ENCODE measurements at regions not wholly inside any gene's neighbourhood (a gene's known extent, or its start where the extent isn't known, plus 50 kb on each side); places are given as distances from the start of the nearest gene placed in this dataset.

DNA sequence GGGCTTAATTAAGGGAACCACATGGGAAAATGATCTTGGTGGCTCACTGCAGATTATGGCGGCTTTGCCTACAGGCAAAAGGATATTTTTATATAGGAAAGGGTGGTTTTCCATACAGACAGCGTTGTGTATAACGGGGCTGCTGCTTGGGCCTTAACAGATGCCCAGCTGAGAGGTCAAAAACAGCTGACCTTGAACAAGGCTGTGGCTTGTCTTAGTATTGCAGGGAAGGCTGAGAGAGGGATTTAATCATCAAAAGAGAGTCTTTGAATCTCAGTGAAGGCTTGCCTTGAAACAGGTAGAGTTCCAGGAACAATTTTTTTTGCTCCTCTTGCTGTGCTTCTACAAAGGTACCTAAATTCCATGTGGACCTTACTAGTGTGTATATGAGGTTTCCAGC is 301.6 kb upstream of the C11orf87 start:
- DNase-seq (ENCODE audit: extremely low read depth in 1 of 4, low spot score in 3 of 4) (no peak), ATAC-seq (no peak), FAIRE-seq (no peak)
- POLR2A ChIA-PET = interaction anchor here (0.7 kb wide), 1 partner anchor 83 kb away, joined by 3 read pairs; no protein-coding TSS in a partner anchor
- no peaks in the 10 kb centered on the region for H3K9me3 ChIP-seq (replicated peaks; ENCODE audit: control insufficient read depth, insufficient read depth, low read depth, low read length)
- CTCF ChIA-PET (ENCODE audit: low intra/inter-chr PET ratio) = no interaction called here
- no peaks in the 10 kb centered on the region for H3K36me3 ChIP-seq (ENCODE audit: control insufficient read depth, insufficient read depth, low read length)
- H3K4me3 ChIP-seq = no peak overlapping the region
- TF ChIP-seq, protein P1, sequence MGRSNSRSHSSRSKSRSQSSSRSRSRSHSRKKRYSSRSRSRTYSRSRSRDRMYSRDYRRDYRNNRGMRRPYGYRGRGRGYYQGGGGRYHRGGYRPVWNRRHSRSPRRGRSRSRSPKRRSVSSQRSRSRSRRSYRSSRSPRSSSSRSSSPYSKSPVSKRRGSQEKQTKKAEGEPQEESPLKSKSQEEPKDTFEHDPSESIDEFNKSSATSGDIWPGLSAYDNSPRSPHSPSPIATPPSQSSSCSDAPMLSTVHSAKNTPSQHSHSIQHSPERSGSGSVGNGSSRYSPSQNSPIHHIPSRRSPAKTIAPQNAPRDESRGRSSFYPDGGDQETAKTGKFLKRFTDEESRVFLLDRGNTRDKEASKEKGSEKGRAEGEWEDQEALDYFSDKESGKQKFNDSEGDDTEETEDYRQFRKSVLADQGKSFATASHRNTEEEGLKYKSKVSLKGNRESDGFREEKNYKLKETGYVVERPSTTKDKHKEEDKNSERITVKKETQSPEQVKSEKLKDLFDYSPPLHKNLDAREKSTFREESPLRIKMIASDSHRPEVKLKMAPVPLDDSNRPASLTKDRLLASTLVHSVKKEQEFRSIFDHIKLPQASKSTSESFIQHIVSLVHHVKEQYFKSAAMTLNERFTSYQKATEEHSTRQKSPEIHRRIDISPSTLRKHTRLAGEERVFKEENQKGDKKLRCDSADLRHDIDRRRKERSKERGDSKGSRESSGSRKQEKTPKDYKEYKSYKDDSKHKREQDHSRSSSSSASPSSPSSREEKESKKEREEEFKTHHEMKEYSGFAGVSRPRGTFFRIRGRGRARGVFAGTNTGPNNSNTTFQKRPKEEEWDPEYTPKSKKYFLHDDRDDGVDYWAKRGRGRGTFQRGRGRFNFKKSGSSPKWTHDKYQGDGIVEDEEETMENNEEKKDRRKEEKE (IDR thresholded peaks at IDR 0.05; ENCODE audit: borderline replicate concordance in 1 of 2, control insufficient read depth in 1 of 2, low read depth in 2 of 2, low read length in 1 of 2) = no peak
- TF ChIP-seq ARID2 (IDR thresholded peaks at IDR 0.05) (no peak), MLX (CRISPR knock-in tag; conservative IDR thresholded peaks at IDR 0.05) (no peak), DDX20 (tag; IDR thresholded peaks at IDR 0.05; ENCODE audit: low read depth) (no peak), ZNF41 (CRISPR knock-in tag; conservative IDR thresholded peaks at IDR 0.05) (no peak)
- TF ChIP-seq, protein P2, sequence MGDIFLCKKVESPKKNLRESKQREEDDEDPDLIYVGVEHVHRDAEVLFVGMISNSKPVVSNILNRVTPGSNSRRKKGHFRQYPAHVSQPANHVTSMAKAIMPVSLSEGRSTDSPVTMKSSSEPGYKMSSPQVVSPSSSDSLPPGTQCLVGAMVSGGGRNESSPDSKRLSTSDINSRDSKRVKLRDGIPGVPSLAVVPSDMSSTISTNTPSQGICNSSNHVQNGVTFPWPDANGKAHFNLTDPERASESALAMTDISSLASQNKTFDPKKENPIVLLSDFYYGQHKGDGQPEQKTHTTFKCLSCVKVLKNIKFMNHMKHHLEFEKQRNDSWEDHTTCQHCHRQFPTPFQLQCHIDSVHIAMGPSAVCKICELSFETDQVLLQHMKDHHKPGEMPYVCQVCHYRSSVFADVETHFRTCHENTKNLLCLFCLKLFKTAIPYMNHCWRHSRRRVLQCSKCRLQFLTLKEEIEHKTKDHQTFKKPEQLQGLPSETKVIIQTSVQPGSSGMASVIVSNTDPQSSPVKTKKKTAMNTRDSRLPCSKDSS (IDR thresholded peaks at IDR 0.05; ENCODE audit: low read depth, partially characterized antibody) = no peak
- TF ChIP-seq, protein P3, sequence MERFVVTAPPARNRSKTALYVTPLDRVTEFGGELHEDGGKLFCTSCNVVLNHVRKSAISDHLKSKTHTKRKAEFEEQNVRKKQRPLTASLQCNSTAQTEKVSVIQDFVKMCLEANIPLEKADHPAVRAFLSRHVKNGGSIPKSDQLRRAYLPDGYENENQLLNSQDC (CRISPR knock-in tag; IDR thresholded peaks at IDR 0.05) = no peak
- H3K27me3 ChIP-seq (ENCODE audit: control insufficient read depth in 2 of 2, insufficient read depth in 2 of 2, low read length in 2 of 2) = no peaks in the 10 kb centered on the region
- no peak overlapping the region for H3K9ac ChIP-seq (ENCODE audit: insufficient read depth in 1 of 2, low read depth in 2 of 2, low read length in 2 of 2)
- H4K20me1 ChIP-seq (replicated peaks; ENCODE audit: control insufficient read depth, insufficient read depth, low read length) = no peaks in the 10 kb centered on the region
- H3K4me2 ChIP-seq (ENCODE audit: insufficient read depth, low read length) = no peak overlapping the region
- no peak overlapping the region for H2AFZ ChIP-seq (ENCODE audit: low read depth, low read length)
- 3% methylated on average over 3 of the region's 3 CpGs for WGBS (ENCODE audit: insufficient coverage, low coverage, missing lambda C conversion rate)
- no TSS peak for BruUV-seq (replicated peaks)
- no peak overlapping the region for H3K27ac ChIP-seq (ENCODE audit: extremely low read depth, low read depth, low read length)
- intact Hi-C loops (cut with micrococcal nuclease) = no loop called here
- H3K9me1 ChIP-seq (ENCODE audit: control insufficient read depth, insufficient read depth, low read length) = no peaks in the 10 kb centered on the region
- no peaks in the 10 kb centered on the region for H3K4me1 ChIP-seq (replicated peaks in 1 of 2; ENCODE audit: control insufficient read depth in 2 of 2, insufficient read depth in 2 of 2, low read length in 2 of 2)
- in situ Hi-C loops (cut with MboI) = no loop called here
- H3K79me2 ChIP-seq (ENCODE audit: control insufficient read depth, insufficient read depth, low read length) = no peaks in the 10 kb centered on the region
